OCI-LY7 (cell line): ENCODE measurements at regions not wholly inside any gene's neighbourhood (a gene's known extent, or its start where the extent isn't known, plus 50 kb on each side); places are given as distances from the start of the nearest gene placed in this dataset.

Experiments
- BruUV-seq: library from RNA; stranded (reverse); fragments of 400-500 nt; replicated peaks from 2 replicates; lab custom pipeline; 2021; lab: Mats Ljungman, UMichigan
- CTCF ChIA-PET: fragments of 300-600 bp; sonication (Branson Sonifier 250); formaldehyde crosslinking; loops from one replicate; lab custom pipeline; 2022; ENCODE audit warnings: antibody characterized with exemption; ENCODE audit not compliant: unreplicated experiment; lab: Charles Lee
- POLR2A ChIA-PET: fragments of 300-600 bp; sonication (Branson Sonifier 250); formaldehyde crosslinking; loops from one replicate; lab custom pipeline; 2022; ENCODE audit warnings: antibody characterized with exemption; lab: Charles Lee
- DNase-seq: peaks from one replicate; pipeline ENCODE4 v3.0.0-alpha.2; 2015; ENCODE audit warnings: low spot score
- H2AFZ ChIP-seq: fragments of 200-600 bp; sonication (generic), shearing (Covaris generic); 2 replicates; pipeline ENCODE4 v1.6.1; 2014; ENCODE audit warnings: mild to moderate bottlenecking, antibody characterized with exemption, low read length, moderate library complexity
- H3K27ac ChIP-seq: fragments of 200-600 bp; sonication (generic); 2 replicates; pipeline ENCODE4 v1.5.1; 2014; ENCODE audit warnings: mixed run types, low read depth, mild to moderate bottlenecking, moderate library complexity, low read length, inconsistent platforms; ENCODE audit not compliant: poor library complexity, severe bottlenecking
- H3K36me3 ChIP-seq: fragments of 200-600 bp; sonication (generic); 2 replicates; pipeline ENCODE4 v1.6.1; 2014; ENCODE audit warnings: mild to moderate bottlenecking, antibody characterized with exemption, low read length, moderate library complexity, mixed read lengths; ENCODE audit not compliant: insufficient read depth
- H3K4me1 ChIP-seq: fragments of 200-600 bp; sonication (generic); 2 replicates; pipeline ENCODE4 v1.5.1; 2014; ENCODE audit warnings: mild to moderate bottlenecking, low read length; ENCODE audit not compliant: insufficient read depth, poor library complexity, severe bottlenecking
- H3K4me2 ChIP-seq: fragments of 200-600 bp; sonication (generic); 2 replicates; pipeline ENCODE4 v1.6.1; 2014; ENCODE audit warnings: mild to moderate bottlenecking, low read length
- H3K4me3 ChIP-seq: fragments of 200-600 bp; sonication (generic); 2 replicates; pipeline ENCODE4 v1.5.1; 2014; ENCODE audit warnings: mild to moderate bottlenecking, low read depth, low read length; ENCODE audit not compliant: poor library complexity, severe bottlenecking
- H3K79me2 ChIP-seq: fragments of 200-600 bp; sonication (generic); 2 replicates; pipeline ENCODE4 v1.6.1; 2016; ENCODE audit warnings: low read depth, mild to moderate bottlenecking, low read length, moderate library complexity, mixed read lengths; ENCODE audit not compliant: insufficient read depth
- H3K9me2 ChIP-seq: fragments of 200-600 bp; sonication (generic); 2 replicates; pipeline ENCODE4 v1.6.1; 2016; ENCODE audit warnings: mild to moderate bottlenecking, low read length, mixed read lengths; ENCODE audit not compliant: insufficient read depth
- H3K9me3 ChIP-seq: fragments of 200-600 bp; sonication (generic); 2 replicates; pipeline ENCODE4 v1.6.1; 2014; ENCODE audit warnings: mild to moderate bottlenecking, mixed run types, low read length, mixed read lengths
- H4K20me1 ChIP-seq: fragments of 200-600 bp; sonication (generic); 2 replicates; pipeline ENCODE4 v1.6.1; 2014; ENCODE audit warnings: mild to moderate bottlenecking, antibody characterized with exemption, low read length, moderate library complexity, mixed read lengths; ENCODE audit not compliant: insufficient read depth
- EZH2phosphoT487 ChIP-seq: fragments of 200-600 bp; sonication (generic); IDR thresholded peaks from 2 replicates; pipeline ENCODE4 v1.6.1; 2018; ENCODE audit warnings: low read depth, borderline replicate concordance, mild to moderate bottlenecking, mixed run types, antibody characterized with exemption, low read length, moderate library complexity, mixed read lengths
- intact Hi-C: fragments of 100-400 bp; cut with micrococcal nuclease; formaldehyde crosslinking; loops from one replicate; pipeline ENCODE4 v1.10.0; 2022; ENCODE audit not compliant: unreplicated experiment
- TF ChIP-seq, protein P1 (sequence below): fragments of 200-600 bp; sonication (generic); conservative IDR thresholded peaks from 2 replicates; pipeline ENCODE4 v1.5.1; 2014; ENCODE audit warnings: mild to moderate bottlenecking, antibody characterized with exemption, low read length, moderate library complexity, mixed read lengths

DNA sequence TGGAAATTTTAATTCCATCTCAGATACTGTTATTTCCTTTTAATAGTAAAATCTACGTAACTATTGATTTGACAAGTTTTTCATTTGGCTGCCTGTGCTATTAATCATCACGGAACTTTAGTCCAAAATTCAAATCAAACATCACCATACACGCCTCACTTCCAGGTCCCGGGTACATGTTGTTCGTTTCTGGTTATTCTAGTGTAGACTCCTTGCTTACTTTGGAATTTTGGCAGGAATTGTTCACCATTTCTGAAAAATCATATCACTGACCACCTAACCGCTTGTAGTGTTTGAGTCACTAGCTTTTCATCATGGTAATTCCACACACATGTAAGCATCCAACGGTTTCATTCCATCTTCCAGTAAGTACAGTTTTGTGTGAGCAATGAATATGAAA lies 98.0 kb upstream of the NHSL1 start:
- H3K4me2 ChIP-seq: no peak overlapping the region
- CTCF ChIA-PET: no interaction called here

DNA sequence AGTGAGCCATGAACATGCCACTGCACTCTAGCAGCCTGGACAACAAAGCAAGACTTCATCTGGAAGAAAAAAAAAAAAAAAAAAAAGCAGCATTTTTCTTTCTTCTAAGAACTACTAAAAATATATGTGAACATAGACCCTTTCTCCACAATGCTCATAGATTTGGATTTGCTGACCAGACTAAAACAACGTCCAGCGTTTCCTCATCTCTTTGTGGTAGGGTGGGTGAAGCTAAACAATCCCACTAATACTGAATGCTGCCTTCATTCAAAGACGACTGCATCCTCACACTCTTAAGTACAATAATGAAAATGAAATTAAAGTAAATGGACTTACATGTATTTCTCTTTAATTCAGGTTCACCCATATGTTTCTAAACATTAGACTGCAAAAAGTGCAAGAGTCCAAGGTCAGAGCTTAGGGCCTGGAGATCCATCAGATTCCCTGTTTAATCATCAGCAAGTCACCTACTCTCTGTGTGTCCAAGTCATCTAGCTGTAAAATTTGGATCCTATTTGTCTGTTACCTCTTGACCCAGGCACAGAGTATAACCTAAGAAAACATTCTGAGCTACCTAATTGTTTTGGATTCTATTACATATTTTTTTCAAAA lies 99.4 kb upstream of the NHSL1 start:
- Histone ChIP-seq H3K27ac (no peak overlapping the region), H3K9me3 (no peaks in the 10 kb centered on the region), H3K36me3 (no peaks in the 10 kb centered on the region), H2AFZ (no peak overlapping the region), H3K9me2 (no peaks in the 10 kb centered on the region), H3K4me1 (no peaks in the 10 kb centered on the region), H3K4me2 (no peak overlapping the region), H3K4me3 (no peak overlapping the region), H4K20me1 (no peaks in the 10 kb centered on the region), H3K79me2 (no peaks in the 10 kb centered on the region)
- TF ChIP-seq, protein P1, sequence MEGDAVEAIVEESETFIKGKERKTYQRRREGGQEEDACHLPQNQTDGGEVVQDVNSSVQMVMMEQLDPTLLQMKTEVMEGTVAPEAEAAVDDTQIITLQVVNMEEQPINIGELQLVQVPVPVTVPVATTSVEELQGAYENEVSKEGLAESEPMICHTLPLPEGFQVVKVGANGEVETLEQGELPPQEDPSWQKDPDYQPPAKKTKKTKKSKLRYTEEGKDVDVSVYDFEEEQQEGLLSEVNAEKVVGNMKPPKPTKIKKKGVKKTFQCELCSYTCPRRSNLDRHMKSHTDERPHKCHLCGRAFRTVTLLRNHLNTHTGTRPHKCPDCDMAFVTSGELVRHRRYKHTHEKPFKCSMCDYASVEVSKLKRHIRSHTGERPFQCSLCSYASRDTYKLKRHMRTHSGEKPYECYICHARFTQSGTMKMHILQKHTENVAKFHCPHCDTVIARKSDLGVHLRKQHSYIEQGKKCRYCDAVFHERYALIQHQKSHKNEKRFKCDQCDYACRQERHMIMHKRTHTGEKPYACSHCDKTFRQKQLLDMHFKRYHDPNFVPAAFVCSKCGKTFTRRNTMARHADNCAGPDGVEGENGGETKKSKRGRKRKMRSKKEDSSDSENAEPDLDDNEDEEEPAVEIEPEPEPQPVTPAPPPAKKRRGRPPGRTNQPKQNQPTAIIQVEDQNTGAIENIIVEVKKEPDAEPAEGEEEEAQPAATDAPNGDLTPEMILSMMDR: no peak
- TF ChIP-seq EZH2phosphoT487: no peak
- ChIA-PET CTCF (no interaction called here), POLR2A (interaction anchor here (1.0 kb wide), 1 partner anchor 57 kb away, joined by 3 read pairs; no protein-coding TSS in a partner anchor)
- intact Hi-C loops: no loop called here
- BruUV-seq: no TSS peak
- DNase-seq: no peak

More for the DNA sequence above, 98.0 kb upstream of the NHSL1 start:
- BruUV-seq: no TSS peak
- Histone ChIP-seq H3K4me3 (no peak overlapping the region), H2AFZ (no peak overlapping the region), H4K20me1 (no peaks in the 10 kb centered on the region), H3K36me3 (no peaks in the 10 kb centered on the region), H3K27ac (no peak overlapping the region), H3K9me3 (no peaks in the 10 kb centered on the region), H3K4me1 (peaks cover 12% of the 10 kb centered on the region), H3K79me2 (no peaks in the 10 kb centered on the region), H3K9me2 (no peaks in the 10 kb centered on the region)
- DNase-seq: no peak
- intact Hi-C loops: no loop called here
- POLR2A ChIA-PET: interaction anchor here (0.6 kb wide), 2 partner anchors 42 to 179 kb away, joined by 3 to 4 read pairs; no protein-coding TSS in a partner anchor
- no peak for TF ChIP-seq EZH2phosphoT487

DNA sequence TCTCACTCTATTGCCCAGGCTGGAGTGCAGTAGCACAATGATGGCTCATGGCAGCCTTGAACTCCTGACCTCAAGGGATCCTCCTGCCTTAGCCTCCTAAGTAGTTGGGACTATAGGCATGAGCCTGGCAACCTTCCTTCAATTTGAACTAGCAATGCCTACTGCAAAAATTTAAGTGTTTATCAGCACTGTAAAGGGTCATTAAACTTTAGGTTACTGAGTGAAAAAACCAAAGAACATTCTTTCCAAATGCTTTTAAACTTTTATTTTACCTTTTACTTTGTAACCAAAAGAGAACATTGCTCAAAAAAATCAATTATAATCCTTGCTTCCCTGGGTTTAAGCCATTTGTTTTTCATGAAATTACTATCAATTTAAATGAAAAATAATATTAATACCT lies 101.0 kb upstream of the NHSL1 start:
- H3K4me3 ChIP-seq: no peak overlapping the region
- no peak overlapping the region for H3K27ac ChIP-seq
- H3K79me2 ChIP-seq: no peaks in the 10 kb centered on the region
- H3K4me2 ChIP-seq: no peak overlapping the region
- H3K4me1 ChIP-seq: no peaks in the 10 kb centered on the region
- ChIA-PET CTCF (no interaction called here), POLR2A (no interaction called here)
- no peak overlapping the region for H2AFZ ChIP-seq
- H3K9me2 ChIP-seq: no peaks in the 10 kb centered on the region
- no peaks in the 10 kb centered on the region for H3K36me3 ChIP-seq
- TF ChIP-seq, protein P1: no peak
- no peak for TF ChIP-seq EZH2phosphoT487
- intact Hi-C loops: no loop called here
- BruUV-seq: no TSS peak
- H4K20me1 ChIP-seq: no peaks in the 10 kb centered on the region
- H3K9me3 ChIP-seq: no peaks in the 10 kb centered on the region
- DNase-seq: no peak
